IMR-90 (cell line): ENCODE measurements at regions not wholly inside any gene's neighbourhood (a gene's known extent, or its start where the extent isn't known, plus 50 kb on each side); places are given as distances from the start of the nearest gene placed in this dataset.

Source experiments
- ATAC-seq: fragments of 200-7000 bp; cut with Tn5 transposase; 2 replicates; pipeline ENCODE4 v1.9.1; 2020; ENCODE audit warnings: low read depth, mild to moderate bottlenecking, moderate library complexity
- BruUV-seq: library from RNA; stranded (reverse); fragments of 400-500 nt; replicated peaks from 2 replicates; lab custom pipeline; 2021; lab: Mats Ljungman, UMichigan
- CTCF ChIA-PET: fragments of 300-600 bp; formaldehyde crosslinking; extraction: SDS; loops from one replicate; lab custom pipeline; 2021; ENCODE audit warnings: antibody characterized with exemption; lab: Yijun Ruan, JAX
- POLR2A ChIA-PET: fragments of 300-600 bp; sonication (Branson Sonifier 250); formaldehyde crosslinking; loops from one replicate; lab custom pipeline; 2022; ENCODE audit warnings: antibody characterized with exemption; ENCODE audit not compliant: unreplicated experiment; lab: Charles Lee
- DNase-seq: peaks from one replicate; pipeline ENCODE4 v3.0.0; 2013
- H2AFZ ChIP-seq: replicated peaks from 2 replicates; pipeline ENCODE3; 2013; ENCODE audit warnings: low read length, mild to moderate bottlenecking; ENCODE audit not compliant: poor library complexity
- H2AK5ac ChIP-seq: 2 replicates; pipeline ENCODE4 v1.6.1; 2013; ENCODE audit warnings: low read depth, low read length, inconsistent platforms
- H2AK9ac ChIP-seq: replicated peaks from 2 replicates; pipeline ENCODE3; 2013; ENCODE audit warnings: mild to moderate bottlenecking, low read depth, low read length, moderate library complexity; ENCODE audit not compliant: poor library complexity
- H2BK120ac ChIP-seq: 2 replicates; pipeline ENCODE4 v1.6.1; 2013; ENCODE audit warnings: low read depth, low read length, inconsistent platforms
- H2BK15ac ChIP-seq: 3 replicates; pipeline ENCODE4 v1.6.1; 2013; ENCODE audit warnings: low read depth, low read length, inconsistent platforms
- H2BK20ac ChIP-seq: 2 replicates; pipeline ENCODE4 v1.6.1; 2013; ENCODE audit warnings: low read depth, mild to moderate bottlenecking, inconsistent platforms, low read length, moderate library complexity
- H2BK5ac ChIP-seq: 2 replicates; pipeline ENCODE4 v1.6.1; 2013; ENCODE audit warnings: mild to moderate bottlenecking, low read depth, low read length, inconsistent platforms; ENCODE audit not compliant: poor library complexity, severe bottlenecking
- H3K14ac ChIP-seq: replicated peaks from 2 replicates; pipeline ENCODE4 v1.6.1; 2013; ENCODE audit warnings: low read depth, low read length, inconsistent platforms
- H3K18ac ChIP-seq: 2 replicates; pipeline ENCODE4 v1.6.1; 2013; ENCODE audit warnings: low read depth, low read length, control low read depth
- H3K23ac ChIP-seq: 2 replicates; pipeline ENCODE4 v1.6.1; 2013; ENCODE audit warnings: low read depth, low read length, inconsistent platforms
- H3K27ac ChIP-seq: 2 replicates; pipeline ENCODE4 v1.5.1; 2013; ENCODE audit warnings: mild to moderate bottlenecking, control low read depth, low read length; ENCODE audit not compliant: insufficient read depth
- H3K27me3 ChIP-seq: 2 replicates; pipeline ENCODE4 v1.6.1; 2013; ENCODE audit warnings: low read length; ENCODE audit not compliant: control insufficient read depth, insufficient read depth
- H3K36me3 ChIP-seq: 2 replicates; pipeline ENCODE4 v1.6.1; 2013; ENCODE audit warnings: low read length, mixed read lengths; ENCODE audit not compliant: control insufficient read depth, insufficient read depth
- H3K4ac ChIP-seq: 2 replicates; pipeline ENCODE4 v1.6.1; 2013; ENCODE audit warnings: low read depth, low read length, inconsistent platforms
- H3K4me1 ChIP-seq: 2 replicates; pipeline ENCODE4 v1.6.1; 2013; ENCODE audit warnings: low read length, mixed read lengths; ENCODE audit not compliant: control insufficient read depth, insufficient read depth
- H3K4me2 ChIP-seq: 2 replicates; pipeline ENCODE4 v1.6.1; 2013; ENCODE audit warnings: low read depth, mild to moderate bottlenecking, control low read depth, low read length, moderate library complexity
- H3K4me3 ChIP-seq: 2 replicates; pipeline ENCODE4 v1.5.1; 2013; ENCODE audit warnings: low read depth, mild to moderate bottlenecking, control low read depth, low read length, moderate library complexity; ENCODE audit not compliant: insufficient read depth
- H3K56ac ChIP-seq: 2 replicates; pipeline ENCODE4 v1.6.1; 2013; ENCODE audit warnings: low read length, inconsistent platforms; ENCODE audit not compliant: insufficient read depth; ENCODE audit errors: extremely low read depth
- H3K79me1 ChIP-seq, 2 experiments: 2 replicates each; pipeline ENCODE4 v1.6.1; 2013; ENCODE audit warnings: low read length in 2 of 2, inconsistent platforms in 1 of 2, low read depth in 1 of 2
- H3K9ac ChIP-seq: 2 replicates; pipeline ENCODE4 v1.6.1; 2013; ENCODE audit warnings: low read depth, low read length, control low read depth
- H3K9me1 ChIP-seq: 2 replicates; pipeline ENCODE4 v1.6.1; 2013; ENCODE audit warnings: low read length, inconsistent platforms; ENCODE audit not compliant: insufficient read depth
- H3K9me3 ChIP-seq: 2 replicates; pipeline ENCODE4 v1.6.1; 2013; ENCODE audit warnings: low read length; ENCODE audit not compliant: control insufficient read depth, insufficient read depth
- H4K20me1 ChIP-seq: 2 replicates; pipeline ENCODE4 v1.6.1; 2013; ENCODE audit warnings: low read length, inconsistent platforms; ENCODE audit not compliant: insufficient read depth
- H4K5ac ChIP-seq: 2 replicates; pipeline ENCODE4 v1.6.1; 2013; ENCODE audit warnings: mild to moderate bottlenecking, low read depth, low read length, control low read depth
- H4K8ac ChIP-seq, 2 experiments: 2 replicates each; pipeline ENCODE4 v1.6.1; 2013; ENCODE audit warnings: low read depth in 2 of 2, low read length in 2 of 2, control low read depth in 1 of 2, inconsistent platforms in 1 of 2
- H4K91ac ChIP-seq: 2 replicates; pipeline ENCODE4 v1.6.1; 2013; ENCODE audit warnings: low read depth, low read length, inconsistent platforms; ENCODE audit not compliant: insufficient read depth
- BHLHE40 ChIP-seq: fragments of 150-350 bp; IDR thresholded peaks from 2 replicates; pipeline ENCODE4 v1.6.1; 2016; ENCODE audit warnings: mild to moderate bottlenecking, low read depth, low read length
- CEBPB ChIP-seq: IDR thresholded peaks from 2 replicates; pipeline ENCODE4 v1.6.1; 2012; ENCODE audit warnings: low read depth, low read length, improper control_type of control experiment
- CHD1 ChIP-seq: IDR thresholded peaks from 2 replicates; pipeline ENCODE4 v1.6.1; 2012; ENCODE audit warnings: low read depth, low read length, improper control_type of control experiment
- CTCF ChIP-seq: conservative IDR thresholded peaks from 2 replicates; pipeline ENCODE4 v1.5.1; 2012; ENCODE audit warnings: mild to moderate bottlenecking, low read depth, low read length, improper control_type of control experiment
- FOS ChIP-seq: fragments of 150-350 bp; IDR thresholded peaks from 2 replicates; pipeline ENCODE4 v1.6.1; 2016; ENCODE audit warnings: low read depth, low read length
- MAFK ChIP-seq: IDR thresholded peaks from 2 replicates; pipeline ENCODE4 v1.6.1; 2012; ENCODE audit warnings: low read depth, low read length, improper control_type of control experiment
- MAZ ChIP-seq: IDR thresholded peaks from 2 replicates; pipeline ENCODE4 v1.6.1; 2012; ENCODE audit warnings: low read depth, mild to moderate bottlenecking, low read length, improper control_type of control experiment, moderate library complexity, borderline replicate concordance
- MXI1 ChIP-seq: IDR thresholded peaks from 2 replicates; pipeline ENCODE4 v1.6.1; 2012; ENCODE audit warnings: low read depth, mild to moderate bottlenecking, low read length, moderate library complexity, borderline replicate concordance
- POLR2A ChIP-seq: IDR thresholded peaks from 2 replicates; pipeline ENCODE4 v1.6.1; 2012; ENCODE audit warnings: mild to moderate bottlenecking, low read depth, low read length
- RAD21 ChIP-seq: IDR thresholded peaks from 2 replicates; pipeline ENCODE4 v1.6.1; 2012; ENCODE audit warnings: low read length, improper control_type of control experiment
- RCOR1 ChIP-seq: IDR thresholded peaks from 2 replicates; pipeline ENCODE4 v1.6.1; 2012; ENCODE audit warnings: mild to moderate bottlenecking, low read length, improper control_type of control experiment; ENCODE audit not compliant: insufficient replicate concordance
- RFX5 ChIP-seq: IDR thresholded peaks from 2 replicates; pipeline ENCODE4 v1.8.0; 2012; ENCODE audit warnings: low read depth, mild to moderate bottlenecking, low read length, moderate library complexity
- SMC3 ChIP-seq: fragments of 150-350 bp; IDR thresholded peaks from 2 replicates; pipeline ENCODE4 v1.6.1; 2016; ENCODE audit warnings: low read depth, mild to moderate bottlenecking, antibody characterized with exemption, low read length, moderate library complexity
- USF2 ChIP-seq: fragments of 150-350 bp; IDR thresholded peaks from 2 replicates; pipeline ENCODE4 v1.6.1; 2017; ENCODE audit warnings: mild to moderate bottlenecking, antibody characterized with exemption, low read length, low read depth
- WGBS, 2 experiments: methylation state at CpG; one replicate each; pipeline versions ENCODE4 v1.1.5 to v1.1.7; 2013; ENCODE audit warnings: missing lambda C conversion rate in 2 of 2; ENCODE audit not compliant: insufficient read length in 1 of 2; ENCODE audit errors: extremely low coverage in 2 of 2; 5-methylcytosine and 5-hydroxymethylcytosine counted together
- dilution Hi-C: fragments of 300-500 bp; cut with HindIII; formaldehyde crosslinking; loops from one replicate; pipeline ENCODE4 v1.14.3; 2018; ENCODE audit warnings: low sequenced_read_pairs; ENCODE audit not compliant: unreplicated experiment
- in situ Hi-C: fragments of 300-500 bp; cut with MboI; formaldehyde crosslinking; loops from 3 replicates; pipeline ENCODE4 v1.14.3; 2019; ENCODE audit warnings: low sequenced_read_pairs, inconsistent platforms, mixed read lengths
- intact Hi-C: fragments of 100-400 bp; cut with micrococcal nuclease; formaldehyde crosslinking; loops from 2 replicates; pipeline ENCODE4 v1.10.0; 2022

- H4K91ac ChIP-seq = peak overlapping the region; percentile 36
- H3K18ac ChIP-seq = peak overlapping the region; percentile 73; the same call in 1 of the 2 replicates
- peak overlapping the region; percentile 57 for H3K27ac ChIP-seq
- no peak overlapping the region for H3K4me3 ChIP-seq
- intact Hi-C loops = loop anchor here (2.0 to 10.0 kb wide), 2 partner anchors 41 to 317 kb away; no protein-coding TSS in a partner anchor
- BruUV-seq = no TSS peak
- H3K14ac ChIP-seq = peak overlapping the region; percentile 5; the same call in 1 of the 2 replicates
- H2AFZ ChIP-seq = no peak overlapping the region
- H3K4ac ChIP-seq = peak overlapping the region; percentile 64; the same call in 1 of the 2 replicates
- dilution Hi-C loops = no loop called here
- DNase-seq (peak; percentile 99), ATAC-seq (peak; percentile 54)
- no peaks in the 10 kb centered on the region for H3K27me3 ChIP-seq
- no CpG with 5 or more reads among the region's 7 CpGs for WGBS, 2 experiments
- no peaks in the 10 kb centered on the region for H4K20me1 ChIP-seq
- 0 out of 2 replicates have a peak overlapping the region, but pooled peaks have one; percentile 17 for H2AK5ac ChIP-seq
- peak overlapping the region; percentile 22; the same call in 1 of the 3 replicates for H2BK15ac ChIP-seq
- CTCF ChIA-PET = interaction anchor here (1.4 to 2.0 kb wide), 2 partner anchors 13 to 24 kb away, joined by 4 to 5 read pairs; no protein-coding TSS in a partner anchor
- peaks cover 6% of the 10 kb centered on the region; the same call in 1 of the 2 replicates for H3K9me1 ChIP-seq
- H4K5ac ChIP-seq = peak overlapping the region; percentile 55; the same call in 1 of the 2 replicates
- H2BK5ac ChIP-seq = peak overlapping the region; percentile 92
- no peak overlapping the region; the same call in 1 of the 2 replicates for H3K23ac ChIP-seq
- H3K4me1 ChIP-seq = peaks cover 25% of the 10 kb centered on the region
- H2AK9ac ChIP-seq = no peak overlapping the region
- POLR2A ChIA-PET = interaction anchor here (0.5 to 1.9 kb wide), 2 partner anchors 174 to 175 kb away, joined by 5 read pairs; partner anchors contain the start of gene CDK6
- H2BK20ac ChIP-seq = peak overlapping the region; percentile 43; the same call in 1 of the 2 replicates
- peak overlapping the region in 1 of 2 experiments; percentile 41; a peak in 3 of 4 replicates for H4K8ac ChIP-seq
- peak overlapping the region; percentile 8; the same call in 1 of the 2 replicates for H3K4me2 ChIP-seq
- in situ Hi-C loops = no loop called here
- H3K9me3 ChIP-seq = no peaks in the 10 kb centered on the region
- peaks cover 0 to 9% of the 10 kb centered on the region in 2 experiments; a peak in 2 of 4 replicates for H3K79me1 ChIP-seq
- no peaks in the 10 kb centered on the region for H3K36me3 ChIP-seq
- 0 out of 2 replicates have a peak overlapping the region, but pooled peaks have one; percentile 2 for H3K56ac ChIP-seq
- peak overlapping the region; percentile 82 for H2BK120ac ChIP-seq
- no peak overlapping the region for H3K9ac ChIP-seq
- TF ChIP-seq CEBPB (peak; percentile 51; the same call in 1 of the 2 replicates), CHD1 (no peak; the same call in 1 of the 2 replicates), MAFK (no peak), RAD21 (peak; percentile 14; the same call in 1 of the 2 replicates), USF2 (no peak), RCOR1 (no peak), RFX5 (no peak), FOS (peak; percentile 85), POLR2A (no peak), SMC3 (no peak), BHLHE40 (peak; percentile 74), MXI1 (0 out of 2 replicates have a peak, but pooled peaks have one; percentile 50), MAZ (no peak), CTCF (no peak)
These were observed 106.2 kb downstream of the SAMD9 start for GRCh38 chr7:93011351-93012294.
